Coronary artery (tissue), 2 donors: ENCODE measurements at regions not wholly inside any gene's neighbourhood (a gene's known extent, or its start where the extent isn't known, plus 50 kb on each side); places are given as distances from the start of the nearest gene placed in this dataset.

Experiments used
- DNase-seq: peaks from one replicate; pipeline ENCODE4 v3.0.0-alpha.2; 2017; ENCODE audit warnings: low spot score
- H3K27ac ChIP-seq, 2 donors: fragments of 200-600 bp; sonication (generic); one replicate each; pipeline ENCODE4 v1.5.1; 2016 to 2019
- H3K4me3 ChIP-seq: fragments of 200-600 bp; sonication (generic); 2 replicates; pipeline ENCODE4 v1.5.1; 2016; ENCODE audit warnings: mild to moderate bottlenecking, moderate library complexity
- CTCF ChIP-seq: fragments of 200-600 bp; sonication (generic); IDR thresholded peaks from one replicate; pipeline ENCODE4 v1.5.1; 2019; ENCODE audit warnings: antibody characterized with exemption

- Histone ChIP-seq H3K4me3 (no peak overlapping the region), H3K27ac (no peak overlapping the region)
- no peak for TF ChIP-seq CTCF
- no peak for DNase-seq
These were observed 224.0 kb downstream of the COG6 start for GRCh38 chr13:39879286-39880035.

GRCh38 chr13:39881383-39881782 is 225.9 kb downstream of the COG6 start:
- Histone ChIP-seq H3K4me3 (no peak overlapping the region), H3K27ac (no peak overlapping the region)
- no peak for TF ChIP-seq CTCF
- no peak for DNase-seq

GRCh38 chr13:39881887-39882286 is 226.4 kb downstream of the COG6 start:
- TF ChIP-seq CTCF, result no peak
- no peak overlapping the region for H3K27ac ChIP-seq
- DNase-seq, result no peak
- H3K4me3 ChIP-seq, result no peak overlapping the region

GRCh38 chr13:39884166-39884565 is 228.7 kb downstream of the COG6 start:
- Histone ChIP-seq H3K4me3 (no peak overlapping the region), H3K27ac (no peak overlapping the region)
- no peak for DNase-seq
- no peak for TF ChIP-seq CTCF

GRCh38 chr13:39886336-39886735 is 230.9 kb downstream of the COG6 start:
- no peak for DNase-seq
- Histone ChIP-seq H3K27ac (no peak overlapping the region), H3K4me3 (no peak overlapping the region)
- no peak for TF ChIP-seq CTCF

GRCh38 chr13:39887387-39887786 is 231.9 kb downstream of the COG6 start:
- Histone ChIP-seq H3K27ac (no peak overlapping the region), H3K4me3 (no peak overlapping the region)
- no peak for TF ChIP-seq CTCF
- DNase-seq, result no peak
